GM06990 (cell line): ENCODE measurements at regions not wholly inside any gene's neighbourhood (a gene's known extent, or its start where the extent isn't known, plus 50 kb on each side); places are given as distances from the start of the nearest gene placed in this dataset.

Experiments
- DNase-seq: peaks from one replicate; pipeline ENCODE4 v3.0.0-alpha.2; 2011; ENCODE audit not compliant: insufficient read length; ENCODE audit errors: extremely low read depth
- H3K27me3 ChIP-seq: replicated peaks from 2 replicates; pipeline ENCODE4 v1.6.0; 2011; ENCODE audit warnings: low read length; ENCODE audit not compliant: control insufficient read depth, insufficient read depth
- H3K36me3 ChIP-seq: 2 replicates; pipeline ENCODE4 v1.5.1; 2011; ENCODE audit warnings: low read length; ENCODE audit not compliant: control insufficient read depth, insufficient read depth
- H3K4me3 ChIP-seq: replicated peaks from 2 replicates; pipeline ENCODE4 v1.5.1; 2011; ENCODE audit warnings: low read depth, mild to moderate bottlenecking, control low read depth, low read length
- CTCF ChIP-seq: IDR thresholded peaks from 2 replicates; pipeline ENCODE4 v1.5.1; 2011; ENCODE audit warnings: low read length, control low read depth, mild to moderate bottlenecking, inconsistent platforms; ENCODE audit not compliant: insufficient read depth, poor library complexity, severe bottlenecking

- Histone ChIP-seq H3K4me3 (no peak overlapping the region), H3K27me3 (no peaks in the 10 kb centered on the region), H3K36me3 (no peaks in the 10 kb centered on the region)
- DNase-seq: no peak
- no peak for TF ChIP-seq CTCF
These were observed 314.5 kb downstream of the SPATA31D1 start for GRCh38 chr9:82302968-82303655.

GRCh38 chr9:82308836-82309235 lies 320.3 kb downstream of the SPATA31D1 start:
- TF ChIP-seq CTCF: no peak
- H3K36me3 ChIP-seq: no peaks in the 10 kb centered on the region
- no peaks in the 10 kb centered on the region for H3K27me3 ChIP-seq
- no peak overlapping the region for H3K4me3 ChIP-seq
- DNase-seq: no peak

GRCh38 chr9:82313697-82314096 lies 325.1 kb downstream of the SPATA31D1 start:
- no peak for TF ChIP-seq CTCF
- Histone ChIP-seq H3K4me3 (no peak overlapping the region), H3K27me3 (no peaks in the 10 kb centered on the region), H3K36me3 (no peaks in the 10 kb centered on the region)
- DNase-seq: no peak

GRCh38 chr9:82320566-82320965 lies 332.0 kb downstream of the SPATA31D1 start:
- Histone ChIP-seq H3K36me3 (no peaks in the 10 kb centered on the region), H3K4me3 (no peak overlapping the region), H3K27me3 (no peaks in the 10 kb centered on the region)
- TF ChIP-seq CTCF: no peak
- DNase-seq: no peak

GRCh38 chr9:82325907-82326306 lies 337.3 kb downstream of the SPATA31D1 start:
- Histone ChIP-seq H3K36me3 (no peaks in the 10 kb centered on the region), H3K27me3 (no peaks in the 10 kb centered on the region), H3K4me3 (no peak overlapping the region)
- TF ChIP-seq CTCF: no peak
- no peak for DNase-seq

- DNase-seq: no peak
- H3K36me3 ChIP-seq: no peaks in the 10 kb centered on the region
- H3K27me3 ChIP-seq: no peaks in the 10 kb centered on the region
- no peak for TF ChIP-seq CTCF
- no peak overlapping the region for H3K4me3 ChIP-seq
These were observed 339.1 kb downstream of the SPATA31D1 start for GRCh38 chr9:82327641-82328040.
